Muscle layer of colon (tissue), 2 donors: ENCODE measurements at regions not wholly inside any gene's neighbourhood (a gene's known extent, or its start where the extent isn't known, plus 50 kb on each side); places are given as distances from the start of the nearest gene placed in this dataset.

ENCODE experiments used
- H3K27ac ChIP-seq: one replicate; pipeline ENCODE4 v1.7.0; 2013; ENCODE audit warnings: low read depth, mild to moderate bottlenecking, low read length, moderate library complexity
- H3K27me3 ChIP-seq, 2 donors: one replicate each; pipeline ENCODE4 v1.7.0; 2013; ENCODE audit warnings: low read length in 2 of 2, mild to moderate bottlenecking in 2 of 2; ENCODE audit not compliant: insufficient read depth in 2 of 2, control insufficient read depth in 1 of 2
- H3K36me3 ChIP-seq: one replicate; pipeline ENCODE4 v1.7.0; 2013; ENCODE audit warnings: mild to moderate bottlenecking, low read length; ENCODE audit not compliant: insufficient read depth
- H3K4me1 ChIP-seq: one replicate; pipeline ENCODE4 v1.7.0; 2013; ENCODE audit warnings: mild to moderate bottlenecking, low read length; ENCODE audit not compliant: insufficient read depth
- H3K4me3 ChIP-seq, 2 donors: one replicate each; pipeline ENCODE4 v1.7.0; 2013; ENCODE audit warnings: low read length in 2 of 2, low read depth in 1 of 2, mild to moderate bottlenecking in 1 of 2, moderate library complexity in 1 of 2
- H3K9ac ChIP-seq: one replicate; pipeline ENCODE4 v1.7.0; 2013; ENCODE audit warnings: low read length
- H3K9me3 ChIP-seq: one replicate; pipeline ENCODE4 v1.7.0; 2013; ENCODE audit warnings: mild to moderate bottlenecking, low read length
- donor health status: abdominal sarcoma.
- donor health status: Adenocarcinoma of cecum.

- Histone ChIP-seq H3K27me3 (no peaks in the 10 kb centered on the region), H3K27ac (no peak overlapping the region), H3K9me3 (no peaks in the 10 kb centered on the region), H3K36me3 (no peaks in the 10 kb centered on the region), H3K9ac (no peak overlapping the region), H3K4me1 (no peaks in the 10 kb centered on the region), H3K4me3 (no peak overlapping the region)
Observed at GRCh38 chr14:27536748-27537147, 938.9 kb upstream of the NOVA1 start.

GRCh38 chr14:27546111-27546510 is 948.3 kb upstream of the NOVA1 start:
- Histone ChIP-seq H3K9me3 (no peaks in the 10 kb centered on the region), H3K36me3 (no peaks in the 10 kb centered on the region)

GRCh38 chr14:27553790-27554189 is 956.0 kb upstream of the NOVA1 start:
- H3K36me3 ChIP-seq, result no peaks in the 10 kb centered on the region
- no peaks in the 10 kb centered on the region for H3K9me3 ChIP-seq
- no peak overlapping the region for H3K4me3 ChIP-seq

More at GRCh38 chr14:27546111-27546510, 948.3 kb upstream of the NOVA1 start:
- no peak overlapping the region for H3K4me3 ChIP-seq
- H3K4me1 ChIP-seq, result no peaks in the 10 kb centered on the region
- H3K27me3 ChIP-seq, result no peaks in the 10 kb centered on the region
- no peak overlapping the region for H3K9ac ChIP-seq
- no peak overlapping the region for H3K27ac ChIP-seq

GRCh38 chr14:27557445-27557844 is 959.6 kb upstream of the NOVA1 start:
- no peaks in the 10 kb centered on the region for H3K4me1 ChIP-seq
- H3K9me3 ChIP-seq, result no peaks in the 10 kb centered on the region
- H3K4me3 ChIP-seq, result no peak overlapping the region
- H3K36me3 ChIP-seq, result no peaks in the 10 kb centered on the region
- H3K27me3 ChIP-seq, result no peaks in the 10 kb centered on the region
- H3K9ac ChIP-seq, result no peak overlapping the region
- H3K27ac ChIP-seq, result no peak overlapping the region

More at GRCh38 chr14:27553790-27554189, 956.0 kb upstream of the NOVA1 start:
- H3K4me1 ChIP-seq, result no peaks in the 10 kb centered on the region
- no peak overlapping the region for H3K9ac ChIP-seq
- H3K27me3 ChIP-seq, result no peaks in the 10 kb centered on the region
- H3K27ac ChIP-seq, result no peak overlapping the region

DNA sequence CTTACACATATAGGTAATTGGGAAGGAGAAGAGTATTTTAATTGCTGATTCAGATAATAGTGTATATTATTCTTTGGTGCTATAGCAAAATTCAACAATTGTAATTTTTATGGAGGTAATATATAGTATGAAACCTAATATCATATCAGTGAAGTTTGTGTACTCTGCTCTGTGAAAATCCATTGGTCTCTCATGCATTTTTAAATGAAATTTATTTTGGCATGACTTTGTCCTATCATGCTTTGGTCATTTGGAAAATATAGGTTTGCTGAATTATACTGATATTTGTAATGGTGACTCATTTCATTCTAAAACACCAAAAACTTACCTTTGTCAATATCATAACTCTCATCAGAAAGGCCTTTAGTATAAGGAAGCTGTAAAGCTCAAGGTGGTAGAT is 962.0 kb upstream of the NOVA1 start:
- no peaks in the 10 kb centered on the region for H3K4me1 ChIP-seq
- no peak overlapping the region for H3K4me3 ChIP-seq
- H3K9me3 ChIP-seq, result no peaks in the 10 kb centered on the region
- H3K27ac ChIP-seq, result no peak overlapping the region
- no peaks in the 10 kb centered on the region for H3K27me3 ChIP-seq
- H3K9ac ChIP-seq, result no peak overlapping the region
- no peaks in the 10 kb centered on the region for H3K36me3 ChIP-seq

DNA sequence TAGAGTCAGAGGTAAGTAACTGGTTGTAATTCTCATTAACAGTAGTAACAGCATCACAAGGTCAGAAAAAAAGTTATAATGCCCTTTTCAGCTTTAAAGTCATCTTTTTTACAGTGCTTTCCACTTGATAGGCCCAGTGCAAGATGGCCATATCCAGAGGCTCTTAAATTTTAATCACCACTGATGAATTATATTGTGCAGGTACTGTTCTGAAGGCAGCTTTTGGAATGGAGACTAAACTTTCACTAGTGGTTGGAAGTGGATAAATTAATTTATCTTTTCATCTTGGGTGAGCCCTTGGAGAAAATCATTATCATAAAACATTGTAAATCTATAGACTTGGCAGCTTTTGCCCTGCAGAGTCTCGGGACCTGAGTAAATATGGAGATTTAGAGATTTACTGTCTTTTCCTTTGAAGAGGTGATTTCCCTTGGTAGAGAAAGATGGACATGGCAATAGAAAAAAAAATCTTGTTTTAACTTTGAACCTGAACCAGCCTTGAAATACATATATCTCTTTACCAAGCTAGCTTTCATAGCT is 969.1 kb upstream of the NOVA1 start:
- H3K27ac ChIP-seq, result no peak overlapping the region
- no peaks in the 10 kb centered on the region for H3K27me3 ChIP-seq
- no peak overlapping the region for H3K9ac ChIP-seq
- H3K9me3 ChIP-seq, result no peaks in the 10 kb centered on the region
- H3K4me3 ChIP-seq, result no peak overlapping the region
- no peaks in the 10 kb centered on the region for H3K36me3 ChIP-seq
- H3K4me1 ChIP-seq, result no peaks in the 10 kb centered on the region

DNA sequence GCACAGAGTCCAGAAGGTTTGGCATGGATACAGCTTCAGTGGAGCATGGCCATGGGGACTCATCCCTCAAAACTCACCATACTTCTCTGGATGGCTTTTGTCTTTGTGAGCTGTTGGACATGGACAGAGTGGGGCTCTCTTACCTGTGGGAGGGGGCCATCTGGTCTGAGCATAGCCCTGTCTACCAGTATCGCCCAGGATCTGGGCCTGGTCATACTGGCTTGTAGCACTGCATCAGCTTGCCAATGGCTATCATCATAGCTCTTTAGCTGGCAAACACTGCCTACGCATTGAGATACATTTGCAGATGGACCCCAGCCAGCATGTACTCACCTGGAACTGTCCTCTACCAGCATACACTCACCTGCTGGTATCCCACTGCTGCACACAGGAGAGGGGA is 975.2 kb upstream of the NOVA1 start:
- Histone ChIP-seq H3K9ac (no peak overlapping the region), H3K36me3 (no peaks in the 10 kb centered on the region), H3K9me3 (no peaks in the 10 kb centered on the region)

GRCh38 chr14:27587103-27587502 is 989.3 kb upstream of the NOVA1 start:
- no peaks in the 10 kb centered on the region for H3K36me3 ChIP-seq
- no peak overlapping the region for H3K27ac ChIP-seq
- H3K9ac ChIP-seq, result no peak overlapping the region
- H3K27me3 ChIP-seq, result no peaks in the 10 kb centered on the region
- no peak overlapping the region for H3K4me3 ChIP-seq
- H3K4me1 ChIP-seq, result no peaks in the 10 kb centered on the region
- no peaks in the 10 kb centered on the region for H3K9me3 ChIP-seq

More for the DNA sequence above, 975.2 kb upstream of the NOVA1 start:
- no peak overlapping the region for H3K4me3 ChIP-seq
- no peaks in the 10 kb centered on the region for H3K27me3 ChIP-seq
- H3K4me1 ChIP-seq, result no peaks in the 10 kb centered on the region
- H3K27ac ChIP-seq, result no peak overlapping the region

DNA sequence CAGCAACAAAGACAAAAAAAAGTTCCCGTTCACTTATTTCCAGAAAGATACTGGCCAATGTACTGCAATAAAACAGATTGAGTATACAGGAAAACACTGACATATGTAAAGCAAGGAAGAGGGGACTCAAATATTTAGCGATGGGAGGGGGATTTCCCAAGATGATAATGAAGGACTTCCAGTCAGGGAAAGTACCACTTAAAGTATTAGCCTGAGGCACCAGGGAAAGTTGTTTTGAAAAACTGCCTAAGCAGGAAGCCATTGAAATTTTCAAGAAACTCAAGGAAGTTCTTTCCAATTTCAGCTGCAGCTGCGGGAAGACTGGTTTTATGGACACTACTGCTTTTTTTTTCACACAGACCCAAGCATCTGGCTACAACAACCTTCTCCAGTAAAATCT is 1007.4 kb upstream of the NOVA1 start:
- no peak overlapping the region for H3K27ac ChIP-seq
- H3K4me3 ChIP-seq, result no peak overlapping the region

GRCh38 chr14:27608377-27608776 is 1010.5 kb upstream of the NOVA1 start:
- H3K9me3 ChIP-seq, result no peaks in the 10 kb centered on the region
- H3K9ac ChIP-seq, result no peak overlapping the region
- no peak overlapping the region for H3K27ac ChIP-seq
- no peaks in the 10 kb centered on the region for H3K36me3 ChIP-seq
- no peak overlapping the region for H3K4me3 ChIP-seq
- no peaks in the 10 kb centered on the region for H3K27me3 ChIP-seq
- no peaks in the 10 kb centered on the region for H3K4me1 ChIP-seq

More for the DNA sequence above, 1007.4 kb upstream of the NOVA1 start:
- H3K9me3 ChIP-seq, result no peaks in the 10 kb centered on the region
- no peaks in the 10 kb centered on the region for H3K4me1 ChIP-seq
- no peaks in the 10 kb centered on the region for H3K27me3 ChIP-seq
- no peaks in the 10 kb centered on the region for H3K36me3 ChIP-seq
- no peak overlapping the region for H3K9ac ChIP-seq

GRCh38 chr14:27612121-27612520 is 1014.3 kb upstream of the NOVA1 start:
- H3K4me3 ChIP-seq, result no peak overlapping the region
- no peaks in the 10 kb centered on the region for H3K9me3 ChIP-seq

GRCh38 chr14:27613102-27613501 is 1015.3 kb upstream of the NOVA1 start:
- H3K9ac ChIP-seq, result no peak overlapping the region

More at GRCh38 chr14:27612121-27612520, 1014.3 kb upstream of the NOVA1 start:
- Histone ChIP-seq H3K36me3 (no peaks in the 10 kb centered on the region), H3K27ac (no peak overlapping the region), H3K27me3 (no peaks in the 10 kb centered on the region), H3K9ac (no peak overlapping the region), H3K4me1 (no peaks in the 10 kb centered on the region)

More at GRCh38 chr14:27613102-27613501, 1015.3 kb upstream of the NOVA1 start:
- H3K4me3 ChIP-seq, result no peak overlapping the region
- H3K27ac ChIP-seq, result no peak overlapping the region
- no peaks in the 10 kb centered on the region for H3K4me1 ChIP-seq
- no peaks in the 10 kb centered on the region for H3K27me3 ChIP-seq
- no peaks in the 10 kb centered on the region for H3K9me3 ChIP-seq
- H3K36me3 ChIP-seq, result no peaks in the 10 kb centered on the region
